NCI-H69 (cell line): ENCODE measurements at regions not wholly inside any gene's neighbourhood (a gene's known extent, or its start where the extent isn't known, plus 50 kb on each side); places are given as distances from the start of the nearest gene placed in this dataset.
"Not testable (repeated sequence)": the region's sequence is repeated elsewhere in the genome, so short reads cannot be mapped to it uniquely, and the experiment has no call there.

Source experiments
- DNase-seq: peaks from one replicate; lab custom pipeline; 2025; lab: John Stamatoyannopoulos, UW

- DNase-seq = not testable (repeated sequence)
Measured at GRCh38 chr10:50688183-50688582, 51.6 kb upstream of the ASAH2B start.

DNA sequence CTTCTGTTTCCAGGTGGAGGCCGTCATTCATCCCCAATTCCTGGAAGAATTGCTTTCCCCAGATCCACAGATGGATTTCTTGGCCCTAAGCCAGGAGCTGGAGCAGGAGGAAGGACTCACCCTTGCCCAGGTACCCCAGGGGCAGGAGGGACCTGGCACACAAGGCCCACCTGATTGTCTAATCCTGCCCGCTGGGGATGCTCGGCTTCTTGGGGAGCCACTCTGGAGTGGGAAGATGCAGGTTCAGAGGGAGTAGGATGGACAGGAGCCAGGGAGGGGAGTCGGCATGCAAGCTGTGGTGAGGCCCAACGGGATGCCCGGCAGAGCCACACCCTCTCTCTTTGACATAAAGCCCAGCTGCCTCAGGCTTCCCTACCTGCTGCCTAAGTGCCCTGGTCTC, 55.4 kb upstream of the ASAH2B start:
- DNase-seq = peak; percentile 36

DNA sequence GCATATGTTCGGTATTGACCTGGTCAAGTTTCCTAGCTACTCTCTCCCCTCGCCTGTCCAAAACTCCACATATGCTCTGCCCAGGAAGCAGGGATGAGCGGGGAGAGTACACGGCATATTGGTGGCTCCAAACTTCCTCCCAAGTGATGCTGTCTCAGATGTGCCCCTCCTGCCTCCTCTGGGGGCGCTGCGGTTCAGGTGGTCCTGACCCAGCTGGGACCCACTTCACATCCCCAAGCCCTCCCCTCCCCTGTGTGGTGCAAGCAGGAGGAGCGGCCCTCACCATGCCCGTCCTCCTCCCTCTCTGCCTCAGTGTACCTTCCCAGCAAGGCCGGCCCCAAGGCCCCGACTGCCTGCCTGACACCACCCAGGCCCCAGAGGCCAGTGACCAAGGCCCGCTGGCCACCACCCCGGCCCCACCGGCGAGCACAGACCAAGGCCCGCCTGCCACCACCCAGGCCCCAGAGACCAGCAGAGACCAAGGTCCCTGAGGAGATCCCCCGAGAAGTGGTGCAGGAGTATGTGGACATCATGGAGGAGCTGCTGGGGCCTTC, 56.5 kb upstream of the ASAH2B start:
- DNase-seq = not testable (repeated sequence)

GRCh38 chr10:50680606-50681005, 56.9 kb upstream of the SGMS1 start:
- not testable (repeated sequence) for DNase-seq

DNA sequence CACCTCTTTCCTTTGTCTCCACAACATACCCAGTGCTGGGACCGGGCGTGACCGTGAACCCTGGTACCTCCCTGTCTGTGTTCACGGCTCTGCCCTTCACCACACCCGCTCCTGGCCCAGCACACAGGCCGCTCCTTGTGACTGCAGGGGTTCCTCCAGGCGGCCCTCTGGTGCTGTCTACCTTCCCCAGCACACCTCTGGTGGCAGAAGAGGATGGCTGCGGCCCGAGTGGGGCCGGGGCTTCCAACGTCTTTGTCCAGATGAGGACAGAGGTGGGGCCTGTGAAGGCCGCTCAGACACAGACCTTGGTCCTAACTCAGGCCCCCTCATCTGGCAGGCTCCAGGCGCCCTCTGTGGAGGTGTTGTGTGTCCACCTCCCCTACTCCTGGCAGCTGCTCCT, 55.4 kb upstream of the SGMS1 start:
- no peak for DNase-seq

GRCh38 chr10:50675555-50675954, 51.8 kb upstream of the SGMS1 start:
- not testable (repeated sequence) for DNase-seq

- no peak for DNase-seq
Measured at GRCh38 chr10:50674469-50675254, 50.9 kb upstream of the SGMS1 start.
